Endodermal cell (in vitro differentiated cells): ENCODE measurements at regions not wholly inside any gene's neighbourhood (a gene's known extent, or its start where the extent isn't known, plus 50 kb on each side); places are given as distances from the start of the nearest gene placed in this dataset.

Experiments used
- DNase-seq: peaks from one replicate; pipeline ENCODE4 v3.0.0-alpha.2; 2017
- H3K27ac ChIP-seq: 2 replicates; pipeline ENCODE4 v1.5.1; 2013; ENCODE audit warnings: mild to moderate bottlenecking, low read depth, low read length, moderate library complexity
- H3K27me3 ChIP-seq: 2 replicates; pipeline ENCODE4 v1.6.1; 2013; ENCODE audit warnings: mild to moderate bottlenecking, low read length, moderate library complexity; ENCODE audit not compliant: insufficient read depth, control insufficient read depth, poor library complexity, severe bottlenecking
- H3K36me3 ChIP-seq: 2 replicates; pipeline ENCODE4 v1.7.0; 2013; ENCODE audit warnings: mild to moderate bottlenecking, low read length, moderate library complexity; ENCODE audit not compliant: control insufficient read depth, insufficient read depth
- H3K4me1 ChIP-seq: one replicate; pipeline ENCODE4 v1.7.0; 2013; ENCODE audit warnings: low read length; ENCODE audit not compliant: control insufficient read depth, insufficient read depth
- H3K4me3 ChIP-seq: 2 replicates; pipeline ENCODE4 v1.5.1; 2013; ENCODE audit warnings: mild to moderate bottlenecking, low read length, moderate library complexity
- H3K9ac ChIP-seq: 2 replicates; pipeline ENCODE4 v1.6.1; 2013; ENCODE audit warnings: mild to moderate bottlenecking, low read length, moderate library complexity; ENCODE audit not compliant: poor library complexity, severe bottlenecking; ENCODE audit errors: extremely low read depth
- H3K9me3 ChIP-seq: 2 replicates; pipeline ENCODE4 v1.6.1; 2013; ENCODE audit warnings: mild to moderate bottlenecking, low read length, moderate library complexity; ENCODE audit not compliant: control insufficient read depth
- H3K27ac Mint-ChIP-seq: 2 replicates; pipeline ENCODE4 v1.8.0; 2020; ENCODE audit warnings: mixed read lengths
- H3K27me3 Mint-ChIP-seq: 2 replicates; pipeline ENCODE4 v1.8.0; 2021; ENCODE audit warnings: mild to moderate bottlenecking, mixed read lengths; ENCODE audit not compliant: insufficient read depth
- H3K36me3 Mint-ChIP-seq: 2 replicates; pipeline ENCODE4 v1.8.0; 2020; ENCODE audit warnings: low read depth, mixed read lengths
- H3K4me1 Mint-ChIP-seq: 2 replicates; pipeline ENCODE4 v1.8.0; 2020; ENCODE audit warnings: mixed read lengths
- H3K4me3 Mint-ChIP-seq: 2 replicates; pipeline ENCODE4 v1.8.0; 2020; ENCODE audit warnings: mild to moderate bottlenecking, moderate library complexity, mixed read lengths
- H3K9me3 Mint-ChIP-seq: 2 replicates; pipeline ENCODE4 v1.8.0; 2020; ENCODE audit warnings: mild to moderate bottlenecking, mixed read lengths
- CTCF ChIP-seq: fragments of 200-600 bp; sonication (generic); conservative IDR thresholded peaks from 2 replicates; pipeline ENCODE4 v1.5.0; 2021; ENCODE audit warnings: antibody characterized with exemption, mild to moderate bottlenecking
- WGBS, 2 experiments: methylation state at CpG; one replicate each; pipeline versions ENCODE4 v1.1.5 to v1.1.7; 2013; ENCODE audit warnings: missing lambda C conversion rate in 2 of 2, mixed read lengths in 1 of 2; ENCODE audit not compliant: insufficient coverage in 1 of 2, insufficient read length in 1 of 2; 5-methylcytosine and 5-hydroxymethylcytosine counted together

GRCh38 chr13:89862011-89862690, 1485.3 kb upstream of the MIR17HG start:
- no peaks in the 10 kb centered on the region for H3K9me3 Mint-ChIP-seq
- H3K27me3 ChIP-seq: no peaks in the 10 kb centered on the region
- H3K27ac Mint-ChIP-seq: no peak overlapping the region
- no peak overlapping the region for H3K4me3 ChIP-seq
- 87 to 93% methylated on average over 6 to 8 of the region's 13 CpGs for WGBS, 2 experiments
- H3K27ac ChIP-seq: no peak overlapping the region
- H3K36me3 Mint-ChIP-seq: no peaks in the 10 kb centered on the region
- H3K9ac ChIP-seq: no peak overlapping the region
- H3K36me3 ChIP-seq: no peaks in the 10 kb centered on the region
- no peaks in the 10 kb centered on the region for H3K9me3 ChIP-seq
- H3K4me1 ChIP-seq: no peaks in the 10 kb centered on the region
- no peaks in the 10 kb centered on the region for H3K27me3 Mint-ChIP-seq
- no peaks in the 10 kb centered on the region for H3K4me1 Mint-ChIP-seq
- TF ChIP-seq CTCF: no peak
- no peak for DNase-seq
- no peak overlapping the region for H3K4me3 Mint-ChIP-seq

GRCh38 chr13:89862691-89863036, 1484.8 kb upstream of the MIR17HG start:
- 96 to 100% methylated on average over 3 to 4 of the region's 4 CpGs for WGBS, 2 experiments
- no peak overlapping the region for H3K4me3 Mint-ChIP-seq

GRCh38 chr13:89865164-89866064, 1482.1 kb upstream of the MIR17HG start:
- Histone ChIP-seq H3K4me3 (no peak overlapping the region), H3K9me3 (no peaks in the 10 kb centered on the region), H3K9ac (no peak overlapping the region), H3K4me1 (no peaks in the 10 kb centered on the region), H3K27ac (no peak overlapping the region), H3K36me3 (no peaks in the 10 kb centered on the region), H3K27me3 (no peaks in the 10 kb centered on the region)
- Mint-ChIP-seq H3K4me3 (no peak overlapping the region), H3K4me1 (no peaks in the 10 kb centered on the region), H3K27me3 (no peaks in the 10 kb centered on the region), H3K9me3 (no peaks in the 10 kb centered on the region), H3K27ac (no peak overlapping the region), H3K36me3 (no peaks in the 10 kb centered on the region)
- DNase-seq: no peak
- WGBS, 2 experiments: 84 to 97% methylated on average over 3 to 5 of the region's 5 CpGs
- TF ChIP-seq CTCF: no peak

More at GRCh38 chr13:89862691-89863036, 1484.8 kb upstream of the MIR17HG start:
- no peak for TF ChIP-seq CTCF
- H3K36me3 ChIP-seq: no peaks in the 10 kb centered on the region
- H3K27me3 ChIP-seq: no peaks in the 10 kb centered on the region
- no peaks in the 10 kb centered on the region for H3K9me3 Mint-ChIP-seq
- no peak overlapping the region for H3K4me3 ChIP-seq
- no peak overlapping the region for H3K9ac ChIP-seq
- no peak overlapping the region for H3K27ac Mint-ChIP-seq
- no peaks in the 10 kb centered on the region for H3K36me3 Mint-ChIP-seq
- no peak overlapping the region for H3K27ac ChIP-seq
- DNase-seq: no peak
- H3K4me1 Mint-ChIP-seq: no peaks in the 10 kb centered on the region
- no peaks in the 10 kb centered on the region for H3K4me1 ChIP-seq
- H3K9me3 ChIP-seq: no peaks in the 10 kb centered on the region
- H3K27me3 Mint-ChIP-seq: no peaks in the 10 kb centered on the region
